ENCODE measurements at regions not wholly inside any gene's neighbourhood (a gene's known extent, or its start where the extent isn't known, plus 50 kb on each side); places are given as distances from the start of the nearest gene placed in this dataset.

DNA sequence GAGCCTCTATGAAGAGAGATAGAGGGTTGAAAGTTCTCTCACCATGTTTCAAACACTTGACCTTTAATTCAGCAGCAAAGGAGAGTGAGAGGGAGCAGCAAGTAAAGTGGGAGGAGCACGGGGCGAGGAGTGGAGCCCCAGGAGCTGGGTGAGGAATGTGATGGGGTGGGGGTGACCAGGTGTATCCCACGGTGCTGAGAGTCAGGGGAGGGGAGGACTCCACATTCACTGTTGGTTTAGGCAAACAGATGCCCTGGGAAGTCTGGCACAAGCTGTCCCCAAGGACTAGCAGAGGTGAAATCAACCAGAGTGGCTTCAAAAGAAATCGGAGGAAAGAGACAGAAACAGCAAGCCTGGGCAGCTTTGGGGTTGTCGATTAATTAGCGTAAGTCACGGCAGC is 101.8 kb upstream of the PITRM1 start:
- no peak for TF ChIP-seq CTCF (IDR thresholded peaks at IDR 0.05)
- no peak for TF ChIP-seq POLR2A (IDR thresholded peaks at IDR 0.05)
- no peak for TF ChIP-seq POLR2AphosphoS5 (IDR thresholded peaks at IDR 0.05; ENCODE audit: insufficient read depth in 1 of 2, low read depth in 1 of 2)

Measured in vagina (tissue), 2 donors.